ENCODE measurements at regions not wholly inside any gene's neighbourhood (a gene's known extent, or its start where the extent isn't known, plus 50 kb on each side); places are given as distances from the start of the nearest gene placed in this dataset.

GRCh38 chr3:181313335-181313734, 323.8 kb upstream of the DNAJC19 start:
- no peak for TF ChIP-seq RAD21 (IDR thresholded peaks at IDR 0.05)
- no peak for TF ChIP-seq ATF3 (IDR thresholded peaks at IDR 0.05)
- TF ChIP-seq FOXA1 (IDR thresholded peaks at IDR 0.05) = no peak
- no peak for TF ChIP-seq NR2F2 (IDR thresholded peaks at IDR 0.05)
- no peak for TF ChIP-seq SP1 (IDR thresholded peaks at IDR 0.05)
- no peak for TF ChIP-seq REST (IDR thresholded peaks at IDR 0.05)
- TF ChIP-seq RXRA (IDR thresholded peaks at IDR 0.05) = no peak
- TF ChIP-seq YY1 (IDR thresholded peaks at IDR 0.05) = no peak
- TF ChIP-seq HNF4G (IDR thresholded peaks at IDR 0.05) = no peak
- no peak for TF ChIP-seq TAF1 (conservative IDR thresholded peaks at IDR 0.05)
- TF ChIP-seq EGR1 (IDR thresholded peaks at IDR 0.05; ENCODE audit: low read depth in 2 of 2) = no peak
- TF ChIP-seq FOXA2 (IDR thresholded peaks at IDR 0.05) = no peak
- no peak for TF ChIP-seq JUND (IDR thresholded peaks at IDR 0.05)
- no peak for TF ChIP-seq GABPA (IDR thresholded peaks at IDR 0.05 in 1 of 2, conservative IDR thresholded peaks at IDR 0.05 in 1 of 2)
- TF ChIP-seq ZBTB33 (IDR thresholded peaks at IDR 0.05) = no peak
- no peak for TF ChIP-seq MAX (IDR thresholded peaks at IDR 0.05)
- no peak for TF ChIP-seq CTCF (IDR thresholded peaks at IDR 0.05; ENCODE audit: low read depth, low read length, missing input control)
- no peak for TF ChIP-seq HNF4A (conservative IDR thresholded peaks at IDR 0.05)
- H3K9me3 ChIP-seq (ENCODE audit: control insufficient read depth in 4 of 4, low read length in 3 of 4) = no peaks in the 10 kb centered on the region
- DNase-seq (ENCODE audit: low spot score) = no peak
- WGBS = 43% methylated on average over 5 of the region's 5 CpGs
- no peak overlapping the region for H3K27ac ChIP-seq (ENCODE audit: low read depth in 1 of 2, low read length in 2 of 2)
- H3K27me3 ChIP-seq (ENCODE audit: control insufficient read depth in 4 of 4, insufficient read depth in 4 of 4, low read length in 3 of 4) = peaks cover 0 to 2% (median 0%) of the 10 kb centered on the region in 4 donors
- H3K36me3 ChIP-seq (ENCODE audit: control insufficient read depth in 4 of 4, insufficient read depth in 3 of 4, low read depth in 1 of 4, low read length in 3 of 4) = no peaks in the 10 kb centered on the region
- no peaks in the 10 kb centered on the region for H3K4me1 ChIP-seq (ENCODE audit: control insufficient read depth in 4 of 4, insufficient read depth in 4 of 4, low read length in 3 of 4)
- H3K4me3 ChIP-seq (ENCODE audit: low read depth in 1 of 3, low read length in 3 of 3) = no peak overlapping the region
- H3K9ac ChIP-seq (ENCODE audit: low read depth in 1 of 2, low read length in 2 of 2) = no peak overlapping the region
